Spleen (tissue), 11 donors: ENCODE measurements at regions not wholly inside any gene's neighbourhood (a gene's known extent, or its start where the extent isn't known, plus 50 kb on each side); places are given as distances from the start of the nearest gene placed in this dataset.
A peak's percentile ranks its signal among the peaks of the same experiment; 100 is the strongest.

Experiments
- DNase-seq: peaks from one replicate; pipeline ENCODE4 v3.0.0-alpha.2; 2020
- H3K27ac ChIP-seq, 8 donors: fragments of 200-600 bp; sonication (generic) in 7 of 8; 1 replicate in 4 of 8; 2 replicates in 4 of 8; pipeline versions ENCODE4 v1.5.0 to v1.8.0; 2016 to 2021; ENCODE audit warnings: inconsistent platforms in 4 of 8, mild to moderate bottlenecking in 4 of 8, moderate library complexity in 1 of 8
- H3K27me3 ChIP-seq, 7 donors: fragments of 200-600 bp; sonication (generic) in 6 of 7; replicated peaks in 1 of 7; 1 replicate in 4 of 7; 2 replicates in 3 of 7; pipeline versions ENCODE4 v1.5.0 to v1.8.0; 2016 to 2021; ENCODE audit warnings: inconsistent platforms in 3 of 7, mild to moderate bottlenecking in 1 of 7
- H3K36me3 ChIP-seq, 6 donors: fragments of 200-600 bp; sonication (generic) in 5 of 6; 1 replicate in 4 of 6; 2 replicates in 2 of 6; pipeline versions ENCODE4 v1.5.0 to v1.8.0; 2016 to 2021; ENCODE audit warnings: inconsistent platforms in 2 of 6
- H3K4me1 ChIP-seq, 6 donors: fragments of 200-600 bp; sonication (generic) in 5 of 6; 1 replicate in 3 of 6; 2 replicates in 3 of 6; pipeline versions ENCODE4 v1.5.0 to v1.8.0; 2016 to 2021; ENCODE audit warnings: inconsistent platforms in 3 of 6
- H3K4me3 ChIP-seq, 8 donors: fragments of 200-600 bp; sonication (generic) in 7 of 8; 1 replicate in 4 of 8; 2 replicates in 4 of 8; pipeline versions ENCODE4 v1.5.0 to v1.8.0; 2016 to 2021; ENCODE audit warnings: inconsistent platforms in 4 of 8, mild to moderate bottlenecking in 4 of 8, moderate library complexity in 2 of 8
- H3K9me3 ChIP-seq, 8 donors: fragments of 200-600 bp; sonication (generic) in 7 of 8; 1 replicate in 4 of 8; 2 replicates in 4 of 8; pipeline versions ENCODE4 v1.5.0 to v1.8.0; 2016 to 2021; ENCODE audit warnings: inconsistent platforms in 4 of 8
- CTCF ChIP-seq, 11 experiments: fragments of 200-600 bp in 7 of 11; fragments of 450-650 bp in 4 of 11; sonication (generic) in 4 of 11; IDR thresholded peaks in 8 of 11; conservative IDR thresholded peaks in 3 of 11; 1 replicate in 7 of 11; 2 replicates in 4 of 11; pipeline versions ENCODE4 v1.4.0 to v1.8.0; 2016 to 2021; ENCODE audit warnings: antibody characterized with exemption in 11 of 11, inconsistent platforms in 4 of 11, mild to moderate bottlenecking in 1 of 11
- POLR2A ChIP-seq, 3 donors: fragments of 450-650 bp; IDR thresholded peaks; one replicate each; pipeline ENCODE4 v1.5.1; 2017; ENCODE audit warnings: antibody characterized with exemption in 3 of 3, mild to moderate bottlenecking in 1 of 3
- POLR2AphosphoS5 ChIP-seq, 3 donors: sonication (generic); formaldehyde crosslinking; IDR thresholded peaks; one replicate each; pipeline ENCODE4 v1.5.1; 2017; ENCODE audit warnings: antibody characterized with exemption in 3 of 3
- WGBS, 5 donors: extraction: QIAGEN DNeasy Blood & Tissue Kit in 3 of 5; methylation state at CpG; one replicate each; pipeline versions ENCODE4 v1.1.5 to v1.1.7; 2013 to 2018; 5-methylcytosine and 5-hydroxymethylcytosine counted together
- intact Hi-C: fragments of 100-400 bp; cut with DNase I; formaldehyde crosslinking; loops from one replicate; pipeline ENCODE4 v1.15.0; 2023; ENCODE audit warnings: low total_unique reads
- donor health status: healthy with polysubstance abuse.
- donor health status: DM: no; HTN: no; CAD: no; lungs with moderate emphysema.
- donor health status: DM: no; HTN: no; CAD: no.
- donor health status: Bipolar disorder and iron deficiency.
- donor health status: healthy.
- donor health status: DM: no; HTN: no; CAD: no.
- donor health status: DM: yes; HTN: yes; CAD: no.

- TF ChIP-seq POLR2A (IDR thresholded peaks at IDR 0.05) (no peak), POLR2AphosphoS5 (IDR thresholded peaks at IDR 0.05) (no peak), CTCF (IDR thresholded peaks at IDR 0.05 in 8 of 11, conservative IDR thresholded peaks at IDR 0.05 in 3 of 11) (no peak)
- intact Hi-C loops, result no loop called here
These were observed 59.7 kb downstream of the TEX35 start for GRCh38 chr1:178572604-178573003.

GRCh38 chr1:178573330-178573729 is 60.4 kb downstream of the TEX35 start:
- H3K4me3 ChIP-seq, result no peak overlapping the region
- WGBS, 5 donors, result 64 to 83% (median 73%) methylated on average over 3 of the region's 3 CpGs
- intact Hi-C loops, result no loop called here

More at GRCh38 chr1:178572604-178573003, 59.7 kb downstream of the TEX35 start:
- H3K27me3 ChIP-seq, result no peaks in the 10 kb centered on the region
- no peaks in the 10 kb centered on the region for H3K36me3 ChIP-seq
- DNase-seq, result no peak
- no peaks in the 10 kb centered on the region for H3K9me3 ChIP-seq
- H3K27ac ChIP-seq, result no peak overlapping the region
- no peak overlapping the region for H3K4me3 ChIP-seq
- peaks cover 0 to 30% (median 7%) of the 10 kb centered on the region in 6 donors for H3K4me1 ChIP-seq

GRCh38 chr1:178574345-178574744 is 61.4 kb downstream of the TEX35 start:
- no peak for TF ChIP-seq CTCF (IDR thresholded peaks at IDR 0.05 in 8 of 11, conservative IDR thresholded peaks at IDR 0.05 in 3 of 11)
- no peak for TF ChIP-seq POLR2A (IDR thresholded peaks at IDR 0.05)
- no peak for TF ChIP-seq POLR2AphosphoS5 (IDR thresholded peaks at IDR 0.05)
- H3K27ac ChIP-seq, result no peak overlapping the region
- DNase-seq, result no peak
- no peak overlapping the region for H3K4me3 ChIP-seq
- WGBS, 5 donors, result 91 to 96% (median 93%) methylated on average over 2 of the region's 2 CpGs
- H3K4me1 ChIP-seq, result peaks cover 0 to 42% (median 13%) of the 10 kb centered on the region in 6 donors
- H3K9me3 ChIP-seq, result no peaks in the 10 kb centered on the region
- intact Hi-C loops, result no loop called here
- H3K27me3 ChIP-seq, result no peaks in the 10 kb centered on the region
- H3K36me3 ChIP-seq, result no peaks in the 10 kb centered on the region

More at GRCh38 chr1:178573330-178573729, 60.4 kb downstream of the TEX35 start:
- no peaks in the 10 kb centered on the region for H3K36me3 ChIP-seq
- no peaks in the 10 kb centered on the region for H3K9me3 ChIP-seq
- no peak for DNase-seq
- H3K27me3 ChIP-seq, result no peaks in the 10 kb centered on the region
- no peak for TF ChIP-seq CTCF (IDR thresholded peaks at IDR 0.05 in 8 of 11, conservative IDR thresholded peaks at IDR 0.05 in 3 of 11)
- no peak for TF ChIP-seq POLR2AphosphoS5 (IDR thresholded peaks at IDR 0.05)
- no peak for TF ChIP-seq POLR2A (IDR thresholded peaks at IDR 0.05)
- peak overlapping the region in 1 of 8 donors; percentile 31 for H3K27ac ChIP-seq
- peaks cover 0 to 32% (median 9%) of the 10 kb centered on the region in 6 donors for H3K4me1 ChIP-seq

GRCh38 chr1:178575611-178576361 is 62.9 kb downstream of the TEX35 start:
- DNase-seq, result no peak
- H3K9me3 ChIP-seq, result no peaks in the 10 kb centered on the region
- H3K4me3 ChIP-seq, result no peak overlapping the region
- no peak for TF ChIP-seq CTCF (IDR thresholded peaks at IDR 0.05 in 8 of 11, conservative IDR thresholded peaks at IDR 0.05 in 3 of 11)
- TF ChIP-seq POLR2AphosphoS5 (IDR thresholded peaks at IDR 0.05), result peak in 1 of 3 donors; percentile 54
- peak overlapping the region; percentile 8 to 89 (median 72) for H3K27ac ChIP-seq
- H3K27me3 ChIP-seq, result no peaks in the 10 kb centered on the region
- WGBS, 5 donors, result 32 to 54% (median 45%) methylated on average over 3 of the region's 3 CpGs
- intact Hi-C loops, result no loop called here
- H3K4me1 ChIP-seq, result peaks cover 0 to 56% (median 24%) of the 10 kb centered on the region in 6 donors
- H3K36me3 ChIP-seq, result no peaks in the 10 kb centered on the region
